Stomach (tissue), 4 donors: ENCODE measurements at regions not wholly inside any gene's neighbourhood (a gene's known extent, or its start where the extent isn't known, plus 50 kb on each side); places are given as distances from the start of the nearest gene placed in this dataset.

Source experiments
- CTCF ChIP-seq, 7 experiments: fragments of 450-650 bp in 4 of 7; fragments of 200-600 bp in 3 of 7; sonication (generic) in 3 of 7; IDR thresholded peaks; one replicate each; pipeline ENCODE4 v1.5.1; 2016 to 2019; ENCODE audit warnings: antibody characterized with exemption in 7 of 7, control low read depth in 2 of 7, mild to moderate bottlenecking in 1 of 7
- EP300 ChIP-seq: sonication (generic); formaldehyde crosslinking; IDR thresholded peaks from one replicate; pipeline ENCODE4 v1.6.1; 2017; ENCODE audit warnings: antibody characterized with exemption
- POLR2A ChIP-seq, 4 donors: fragments of 450-650 bp; IDR thresholded peaks; one replicate each; pipeline ENCODE4 v1.6.1; 2016; ENCODE audit warnings: antibody characterized with exemption in 4 of 4, control low read depth in 2 of 4, mild to moderate bottlenecking in 1 of 4, moderate library complexity in 1 of 4
- POLR2AphosphoS5 ChIP-seq, 3 donors: sonication (generic); formaldehyde crosslinking; IDR thresholded peaks; one replicate each; pipeline ENCODE4 v1.6.1; 2016; ENCODE audit warnings: antibody characterized with exemption in 3 of 3

DNA sequence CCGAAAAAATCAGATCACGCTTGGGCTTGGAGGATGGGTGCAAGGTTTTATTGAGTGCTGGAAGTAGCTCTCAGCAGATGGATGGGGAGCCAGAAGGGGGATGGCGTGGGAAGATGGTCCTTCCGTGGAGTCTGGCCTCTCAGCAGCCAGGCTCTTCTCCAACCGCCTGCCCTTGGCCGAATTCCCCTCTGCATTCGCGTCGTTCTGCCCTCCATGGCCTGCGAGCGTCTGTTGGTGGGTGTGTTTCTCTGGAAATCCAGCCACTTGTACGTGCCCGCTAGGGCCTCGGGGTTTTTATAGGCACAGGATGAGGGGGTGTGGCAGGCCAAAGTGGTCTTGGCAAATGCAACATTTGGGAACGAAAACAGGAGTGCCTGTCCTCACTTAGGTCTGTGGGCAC lies 815.2 kb downstream of the TSN start:
- no peak for TF ChIP-seq CTCF (IDR thresholded peaks at IDR 0.05)
- no peak for TF ChIP-seq POLR2A (IDR thresholded peaks at IDR 0.05)
- TF ChIP-seq POLR2AphosphoS5 (IDR thresholded peaks at IDR 0.05), result no peak
- TF ChIP-seq EP300, result no peak
